ENCODE measurements at regions not wholly inside any gene's neighbourhood (a gene's known extent, or its start where the extent isn't known, plus 50 kb on each side); places are given as distances from the start of the nearest gene placed in this dataset.

- FAIRE-seq (no peak), DNase-seq (ENCODE audit: low read depth, low spot score) (no peak)
- no peak for TF ChIP-seq POLR2A (IDR thresholded peaks at IDR 0.05; ENCODE audit: low read depth, low read length)
- no peak for TF ChIP-seq GATA2 (IDR thresholded peaks at IDR 0.05; ENCODE audit: insufficient read depth, insufficient read length, low read depth, low read length)
- TF ChIP-seq EZH2 (IDR thresholded peaks at IDR 0.05; ENCODE audit: borderline replicate concordance, low read depth, low read length, severe bottlenecking): no peak
- TF ChIP-seq, protein P1, sequence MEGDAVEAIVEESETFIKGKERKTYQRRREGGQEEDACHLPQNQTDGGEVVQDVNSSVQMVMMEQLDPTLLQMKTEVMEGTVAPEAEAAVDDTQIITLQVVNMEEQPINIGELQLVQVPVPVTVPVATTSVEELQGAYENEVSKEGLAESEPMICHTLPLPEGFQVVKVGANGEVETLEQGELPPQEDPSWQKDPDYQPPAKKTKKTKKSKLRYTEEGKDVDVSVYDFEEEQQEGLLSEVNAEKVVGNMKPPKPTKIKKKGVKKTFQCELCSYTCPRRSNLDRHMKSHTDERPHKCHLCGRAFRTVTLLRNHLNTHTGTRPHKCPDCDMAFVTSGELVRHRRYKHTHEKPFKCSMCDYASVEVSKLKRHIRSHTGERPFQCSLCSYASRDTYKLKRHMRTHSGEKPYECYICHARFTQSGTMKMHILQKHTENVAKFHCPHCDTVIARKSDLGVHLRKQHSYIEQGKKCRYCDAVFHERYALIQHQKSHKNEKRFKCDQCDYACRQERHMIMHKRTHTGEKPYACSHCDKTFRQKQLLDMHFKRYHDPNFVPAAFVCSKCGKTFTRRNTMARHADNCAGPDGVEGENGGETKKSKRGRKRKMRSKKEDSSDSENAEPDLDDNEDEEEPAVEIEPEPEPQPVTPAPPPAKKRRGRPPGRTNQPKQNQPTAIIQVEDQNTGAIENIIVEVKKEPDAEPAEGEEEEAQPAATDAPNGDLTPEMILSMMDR (IDR thresholded peaks at IDR 0.05; ENCODE audit: extremely low read depth in 1 of 2, insufficient read depth in 1 of 2, low read depth in 1 of 2, low read length in 2 of 2): no peak
- TF ChIP-seq FOS (IDR thresholded peaks at IDR 0.05; ENCODE audit: borderline replicate concordance, insufficient read depth, low read length): no peak
- no peak for TF ChIP-seq POLR2AphosphoS5 (IDR thresholded peaks at IDR 0.05; ENCODE audit: insufficient read depth, low read depth, low read length)
- TF ChIP-seq MYC (IDR thresholded peaks at IDR 0.05; ENCODE audit: low read depth, low read length): no peak
- no peak for TF ChIP-seq JUN (IDR thresholded peaks at IDR 0.05; ENCODE audit: borderline replicate concordance, insufficient read depth, insufficient read length, low read depth)
- TF ChIP-seq, protein P2, sequence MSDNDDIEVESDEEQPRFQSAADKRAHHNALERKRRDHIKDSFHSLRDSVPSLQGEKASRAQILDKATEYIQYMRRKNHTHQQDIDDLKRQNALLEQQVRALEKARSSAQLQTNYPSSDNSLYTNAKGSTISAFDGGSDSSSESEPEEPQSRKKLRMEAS (IDR thresholded peaks at IDR 0.05; ENCODE audit: insufficient read depth, insufficient read length): no peak
- H3K9me1 ChIP-seq (replicated peaks; ENCODE audit: control insufficient read depth, extremely low read depth, insufficient read depth, low read length): no peaks in the 10 kb centered on the region
- dilution Hi-C loops (cut with MboI; ENCODE audit: extremely low pct_ligation_motif_present, low sequenced_read_pairs) (no loop called here), intact Hi-C loops (cut with micrococcal nuclease) (no loop called here)
- H3K36me3 ChIP-seq (ENCODE audit: control insufficient read depth in 2 of 2, extremely low read depth in 1 of 2, insufficient read depth in 2 of 2, low read length in 2 of 2): no peaks in the 10 kb centered on the region
- no peaks in the 10 kb centered on the region for H3K9me3 ChIP-seq (replicated peaks; ENCODE audit: control insufficient read depth, insufficient read depth, low read length)
- H3K79me2 ChIP-seq (ENCODE audit: control insufficient read depth, insufficient read depth, low read length): no peaks in the 10 kb centered on the region
- H3K4me1 ChIP-seq (ENCODE audit: control insufficient read depth, extremely low read depth, insufficient read depth, low read length): no peaks in the 10 kb centered on the region
- H2AFZ ChIP-seq (ENCODE audit: low read depth, low read length): no peak overlapping the region
- H3K27me3 ChIP-seq (ENCODE audit: control insufficient read depth in 2 of 2, insufficient read depth in 2 of 2, low read length in 2 of 2): no peaks in the 10 kb centered on the region
- BruUV-seq (replicated peaks): no TSS peak
- CTCF ChIA-PET: no interaction called here
- POLR2A ChIA-PET: no interaction called here
- H4K20me1 ChIP-seq (replicated peaks; ENCODE audit: control insufficient read depth, extremely low read depth, insufficient read depth, low read length): no peaks in the 10 kb centered on the region
- no peak overlapping the region for H3K4me2 ChIP-seq (ENCODE audit: insufficient read depth, low read length)
- no peak overlapping the region for H3K27ac ChIP-seq (ENCODE audit: insufficient read depth, low read depth, low read length)
- no peak overlapping the region for H3K4me3 ChIP-seq (replicated peaks in 1 of 3; ENCODE audit: insufficient read depth in 1 of 3, low read depth in 1 of 3, low read length in 3 of 3)
- no peak overlapping the region for H3K9ac ChIP-seq (replicated peaks; ENCODE audit: extremely low read depth, insufficient read depth, low read length)
Measured at GRCh38 chr9:120137186-120137840, 442.7 kb downstream of the CDK5RAP2 start.

Measured in endothelial cell of umbilical vein (primary cell).